Activated naive CD4-positive, alpha-beta T cell (primary cell): ENCODE measurements at regions not wholly inside any gene's neighbourhood (a gene's known extent, or its start where the extent isn't known, plus 50 kb on each side); places are given as distances from the start of the nearest gene placed in this dataset.
"Not testable (repeated sequence)": the region's sequence is repeated elsewhere in the genome, so short reads cannot be mapped to it uniquely, and the experiment has no call there.

Experiments used
- DNase-seq, 4 experiments: peaks; one replicate each; lab custom pipeline; 2025; lab: John Stamatoyannopoulos, UW

- no peak for DNase-seq
Measured at GRCh38 chr13:50453188-50453587, 390.3 kb downstream of the DLEU7 start.

GRCh38 chr13:50456111-50456510 lies 387.4 kb downstream of the DLEU7 start:
- no peak for DNase-seq

- DNase-seq, result no peak
Measured at GRCh38 chr13:50457415-50458393, 385.8 kb downstream of the DLEU7 start.

- DNase-seq, result no peak
Measured at GRCh38 chr13:50459046-50459445, 384.4 kb downstream of the DLEU7 start.

GRCh38 chr13:50459658-50460057 lies 383.8 kb downstream of the DLEU7 start:
- no peak for DNase-seq

GRCh38 chr13:50460358-50460757 lies 383.1 kb downstream of the DLEU7 start:
- no peak for DNase-seq

- DNase-seq, result no peak
Measured at GRCh38 chr13:50461189-50461588, 382.3 kb downstream of the DLEU7 start.

- no peak for DNase-seq
Measured at GRCh38 chr13:50463719-50464118, 379.8 kb downstream of the DLEU7 start.

- DNase-seq, result no peak
Measured at GRCh38 chr13:50464349-50465251, 378.9 kb downstream of the DLEU7 start.

- no peak for DNase-seq
Measured at GRCh38 chr13:50466456-50466855, 377.0 kb downstream of the DLEU7 start.

GRCh38 chr13:50467156-50468110 lies 376.1 kb downstream of the DLEU7 start:
- DNase-seq, result no peak

GRCh38 chr13:50468849-50469669 lies 374.4 kb downstream of the DLEU7 start:
- no peak for DNase-seq

GRCh38 chr13:50473050-50473449 lies 370.4 kb downstream of the DLEU7 start:
- not testable (repeated sequence) for DNase-seq

- DNase-seq, result no peak
Measured at GRCh38 chr13:50474088-50474662, 369.3 kb downstream of the DLEU7 start.

GRCh38 chr13:50476577-50477285 lies 366.8 kb downstream of the DLEU7 start:
- no peak for DNase-seq

- no peak for DNase-seq
Measured at GRCh38 chr13:50481936-50482335, 361.6 kb downstream of the DLEU7 start.

GRCh38 chr13:50483416-50483815 lies 360.1 kb downstream of the DLEU7 start:
- no peak for DNase-seq

GRCh38 chr13:50484472-50485113 lies 358.9 kb downstream of the DLEU7 start:
- DNase-seq, result no peak
